Ovary (tissue), 7 donors: ENCODE measurements at regions not wholly inside any gene's neighbourhood (a gene's known extent, or its start where the extent isn't known, plus 50 kb on each side); places are given as distances from the start of the nearest gene placed in this dataset.

Source experiments
- DNase-seq, 5 donors: peaks; one replicate each; pipeline ENCODE4 v3.0.0-alpha.2; 2019 to 2020
- H3K27ac ChIP-seq, 2 donors: fragments of 200-600 bp; one replicate each; pipeline versions ENCODE4 v1.5.1 to v1.8.0; 2019 to 2022
- H3K27me3 ChIP-seq: fragments of 200-600 bp; one replicate; pipeline ENCODE4 v1.8.0; 2022
- H3K36me3 ChIP-seq: fragments of 200-600 bp; sonication (generic); one replicate; pipeline ENCODE4 v1.5.1; 2019
- H3K4me1 ChIP-seq: one replicate; pipeline ENCODE4 v1.8.1; 2013; ENCODE audit warnings: mild to moderate bottlenecking, moderate library complexity; ENCODE audit not compliant: insufficient read depth
- H3K4me3 ChIP-seq: fragments of 200-600 bp; sonication (generic); one replicate; pipeline ENCODE4 v1.5.1; 2017
- H3K9me3 ChIP-seq, 2 donors: fragments of 200-600 bp in 1 of 2; sonication (generic) in 1 of 2; one replicate each; pipeline versions ENCODE4 v1.5.1 to v1.8.1; 2013 to 2019; ENCODE audit warnings: mild to moderate bottlenecking in 1 of 2, moderate library complexity in 1 of 2
- EP300 ChIP-seq: sonication (generic); formaldehyde crosslinking; IDR thresholded peaks from one replicate; pipeline ENCODE4 v1.6.1; 2017; ENCODE audit warnings: antibody characterized with exemption
- POLR2A ChIP-seq: fragments of 450-650 bp; IDR thresholded peaks from one replicate; pipeline ENCODE4 v1.6.1; 2017; ENCODE audit warnings: antibody characterized with exemption, mild to moderate bottlenecking, moderate library complexity
- WGBS, 3 donors: extraction: QIAGEN DNeasy Blood & Tissue Kit in 1 of 3; methylation state at CpG; one replicate each; pipeline versions ENCODE4 v1.1.5 to v1.1.7; 2013 to 2017; 5-methylcytosine and 5-hydroxymethylcytosine counted together
- intact Hi-C, 4 donors: fragments of 100-400 bp; cut with DNase I; formaldehyde crosslinking; loops; one replicate each; pipeline versions ENCODE4 v1.11.0 to v1.15.1; 2022 to 2023
- TF ChIP-seq, protein P1 (sequence below), 3 donors: fragments of 450-650 bp in 2 of 3; fragments of 200-600 bp in 1 of 3; IDR thresholded peaks; one replicate each; pipeline versions ENCODE4 v1.5.1 to v1.8.0; 2016 to 2022; ENCODE audit warnings: antibody characterized with exemption in 3 of 3, mild to moderate bottlenecking in 1 of 3
- donor health status: DM: no; HTN: no; CAD: no; lungs with moderate emphysema.
- donor health status: DM: no; HTN: no; CAD: no.
- donor health status: Bipolar disorder and iron deficiency.
- donor health status: DM: no; HTN: no; CAD: no.
- donor health status: DM: yes; HTN: yes; CAD: no.

DNA sequence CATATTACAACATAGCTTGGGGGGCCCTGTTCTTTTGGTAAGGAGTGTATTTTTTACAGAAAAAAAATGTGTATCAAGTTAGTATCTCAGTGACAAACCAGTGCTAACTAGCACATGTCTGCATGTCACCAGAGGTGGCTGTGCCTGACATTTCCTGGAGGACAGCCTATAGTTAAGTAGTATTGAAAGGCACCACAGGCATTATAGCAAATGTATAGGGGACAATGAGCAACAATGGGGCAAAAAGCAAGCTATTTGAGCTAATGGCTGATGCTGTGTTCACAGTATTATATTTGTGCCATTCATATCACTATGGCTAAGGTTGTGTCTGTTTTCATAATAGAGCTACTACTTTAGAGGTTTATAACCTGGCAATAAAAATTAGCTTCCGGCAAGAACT is 1644.0 kb downstream of the MAT2B start:
- 62 to 82% (median 77%) methylated on average over 1 of the region's 1 CpG for WGBS, 3 donors
- Histone ChIP-seq H3K27ac (no peak overlapping the region), H3K4me1 (no peaks in the 10 kb centered on the region), H3K9me3 (no peaks in the 10 kb centered on the region), H3K4me3 (no peak overlapping the region), H3K36me3 (no peaks in the 10 kb centered on the region), H3K27me3 (no peaks in the 10 kb centered on the region)
- intact Hi-C loops, result no loop called here
- TF ChIP-seq EP300 (no peak), POLR2A (no peak)
- TF ChIP-seq, protein P1, sequence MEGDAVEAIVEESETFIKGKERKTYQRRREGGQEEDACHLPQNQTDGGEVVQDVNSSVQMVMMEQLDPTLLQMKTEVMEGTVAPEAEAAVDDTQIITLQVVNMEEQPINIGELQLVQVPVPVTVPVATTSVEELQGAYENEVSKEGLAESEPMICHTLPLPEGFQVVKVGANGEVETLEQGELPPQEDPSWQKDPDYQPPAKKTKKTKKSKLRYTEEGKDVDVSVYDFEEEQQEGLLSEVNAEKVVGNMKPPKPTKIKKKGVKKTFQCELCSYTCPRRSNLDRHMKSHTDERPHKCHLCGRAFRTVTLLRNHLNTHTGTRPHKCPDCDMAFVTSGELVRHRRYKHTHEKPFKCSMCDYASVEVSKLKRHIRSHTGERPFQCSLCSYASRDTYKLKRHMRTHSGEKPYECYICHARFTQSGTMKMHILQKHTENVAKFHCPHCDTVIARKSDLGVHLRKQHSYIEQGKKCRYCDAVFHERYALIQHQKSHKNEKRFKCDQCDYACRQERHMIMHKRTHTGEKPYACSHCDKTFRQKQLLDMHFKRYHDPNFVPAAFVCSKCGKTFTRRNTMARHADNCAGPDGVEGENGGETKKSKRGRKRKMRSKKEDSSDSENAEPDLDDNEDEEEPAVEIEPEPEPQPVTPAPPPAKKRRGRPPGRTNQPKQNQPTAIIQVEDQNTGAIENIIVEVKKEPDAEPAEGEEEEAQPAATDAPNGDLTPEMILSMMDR (IDR thresholded peaks at IDR 0.05), result no peak
- no peak for DNase-seq

DNA sequence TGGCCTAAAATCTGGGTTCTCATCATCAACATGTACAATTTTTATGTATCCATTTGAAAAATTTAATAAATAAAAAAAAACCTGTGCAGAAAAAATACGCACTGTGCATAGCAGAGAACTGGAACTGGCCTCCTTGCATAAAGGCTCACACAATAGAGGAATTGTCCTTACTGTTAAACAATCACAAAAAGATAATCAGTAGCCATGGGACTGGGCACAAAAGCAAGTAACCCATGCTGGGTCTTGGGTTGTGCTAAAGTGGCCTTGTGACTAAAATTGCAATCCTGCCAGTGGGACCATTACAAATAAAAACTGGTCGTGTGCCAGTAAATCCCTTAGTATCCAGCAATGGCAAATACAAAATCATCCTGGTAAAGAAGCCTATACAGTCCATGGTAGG is 1646.6 kb downstream of the MAT2B start:
- intact Hi-C loops, result no loop called here

DNA sequence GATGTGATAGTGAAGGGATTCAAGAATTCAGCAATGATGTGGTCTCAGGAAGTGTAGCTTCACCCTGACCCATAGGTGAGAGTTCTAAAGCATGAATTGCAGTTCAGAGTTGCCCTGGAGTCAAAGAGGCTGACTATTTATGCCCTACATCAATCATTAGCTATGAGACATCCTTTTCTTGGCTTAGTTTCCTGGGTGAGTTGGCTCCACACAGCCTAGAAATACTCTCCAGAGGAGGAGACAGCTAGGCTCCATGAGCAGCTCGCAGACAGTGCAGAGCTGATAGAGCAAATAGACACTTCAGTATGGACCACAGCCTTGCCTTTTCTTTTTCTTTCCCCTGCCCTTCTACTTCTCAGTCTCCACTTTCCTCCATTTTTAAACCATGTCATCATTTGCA is 1651.8 kb downstream of the MAT2B start:
- TF ChIP-seq EP300 (no peak), POLR2A (no peak)
- TF ChIP-seq, protein P1 (IDR thresholded peaks at IDR 0.05), result no peak
- 76 to 88% (median 82%) methylated on average over 1 of the region's 1 CpG for WGBS, 3 donors

More for the DNA sequence above, 1646.6 kb downstream of the MAT2B start:
- TF ChIP-seq, protein P1 (IDR thresholded peaks at IDR 0.05), result no peak
- no peak for TF ChIP-seq EP300
- TF ChIP-seq POLR2A, result no peak
- no peak for DNase-seq
- Histone ChIP-seq H3K4me3 (no peak overlapping the region), H3K9me3 (no peaks in the 10 kb centered on the region), H3K27me3 (no peaks in the 10 kb centered on the region), H3K36me3 (no peaks in the 10 kb centered on the region), H3K27ac (no peak overlapping the region), H3K4me1 (no peaks in the 10 kb centered on the region)
- WGBS, 3 donors, result 87 to 93% (median 93%) methylated on average over 2 of the region's 2 CpGs

DNA sequence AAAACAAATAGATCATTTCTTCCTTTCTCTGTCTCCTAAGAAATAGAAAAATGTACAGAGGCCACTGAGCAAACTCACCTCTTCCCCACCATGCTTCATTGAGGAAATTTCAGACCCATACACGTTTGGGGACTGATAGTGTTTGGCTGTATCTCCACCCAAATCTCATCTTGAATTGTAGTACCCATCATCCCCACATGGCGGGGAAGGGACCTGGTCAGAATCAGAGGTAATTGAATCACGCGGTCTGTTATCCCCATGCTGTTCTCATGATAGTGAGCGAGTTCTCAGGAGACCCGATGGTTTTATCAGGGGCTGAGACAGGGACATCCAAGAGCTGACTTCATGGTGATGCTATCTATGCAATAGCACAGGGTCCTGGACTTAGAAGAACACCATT is 1655.8 kb downstream of the MAT2B start:
- H3K27me3 ChIP-seq, result no peaks in the 10 kb centered on the region
- no peak for TF ChIP-seq EP300
- TF ChIP-seq, protein P1 (IDR thresholded peaks at IDR 0.05), result no peak
- TF ChIP-seq POLR2A, result no peak

More for the DNA sequence above, 1651.8 kb downstream of the MAT2B start:
- Histone ChIP-seq H3K4me3 (no peak overlapping the region), H3K27me3 (no peaks in the 10 kb centered on the region), H3K4me1 (no peaks in the 10 kb centered on the region), H3K36me3 (no peaks in the 10 kb centered on the region), H3K27ac (no peak overlapping the region), H3K9me3 (no peaks in the 10 kb centered on the region)
- no peak for DNase-seq
- intact Hi-C loops, result no loop called here

DNA sequence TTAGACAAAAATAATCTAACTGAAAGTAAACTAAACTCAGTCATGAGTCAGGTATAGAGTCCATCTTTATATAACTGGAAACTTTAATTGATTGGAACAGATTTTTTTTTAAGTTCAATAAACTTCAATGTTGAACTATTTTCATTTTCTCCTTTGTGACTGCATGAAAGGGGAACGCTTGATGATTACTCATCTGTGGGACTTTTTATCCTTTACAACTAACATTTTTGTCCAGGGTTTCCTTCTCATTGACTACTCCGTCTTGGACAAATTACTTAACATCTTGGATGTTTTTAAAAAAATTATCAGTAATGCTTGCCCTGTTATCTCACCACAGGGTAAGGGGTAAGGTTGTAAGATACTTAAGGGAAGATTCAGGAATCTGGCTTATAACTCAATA is 1658.4 kb downstream of the MAT2B start:
- Histone ChIP-seq H3K9me3 (no peaks in the 10 kb centered on the region), H3K4me3 (no peak overlapping the region), H3K4me1 (no peaks in the 10 kb centered on the region), H3K27ac (no peak overlapping the region), H3K36me3 (no peaks in the 10 kb centered on the region), H3K27me3 (no peaks in the 10 kb centered on the region)
- WGBS, 3 donors, result 43 to 47% (median 46%) methylated on average over 2 of the region's 2 CpGs
- no peak for TF ChIP-seq POLR2A
- no peak for TF ChIP-seq EP300
- TF ChIP-seq, protein P1 (IDR thresholded peaks at IDR 0.05), result no peak
- intact Hi-C loops, result no loop called here
- DNase-seq, result no peak

More for the DNA sequence above, 1655.8 kb downstream of the MAT2B start:
- 85 to 88% (median 87%) methylated on average over 6 of the region's 6 CpGs for WGBS, 3 donors
- Histone ChIP-seq H3K27ac (no peak overlapping the region), H3K4me1 (no peaks in the 10 kb centered on the region), H3K9me3 (no peaks in the 10 kb centered on the region), H3K36me3 (no peaks in the 10 kb centered on the region), H3K4me3 (no peak overlapping the region)
- intact Hi-C loops, result no loop called here
- no peak for DNase-seq
